NCI-H2029 treated with DMSO at 0.1 percent for 48 hours (cell line): ENCODE measurements at regions not wholly inside any gene's neighbourhood (a gene's known extent, or its start where the extent isn't known, plus 50 kb on each side); places are given as distances from the start of the nearest gene placed in this dataset.

Experiments
- DNase-seq: peaks from one replicate; lab custom pipeline; 2025; lab: John Stamatoyannopoulos, UW

- no peak for DNase-seq
Measured at GRCh38 chr15:77737238-77738037, 104.7 kb upstream of the LINGO1 start.

GRCh38 chr15:77734306-77734705 is 101.6 kb upstream of the LINGO1 start:
- DNase-seq: no peak

GRCh38 chr15:77733579-77734300 is 101.0 kb upstream of the LINGO1 start:
- no peak for DNase-seq

GRCh38 chr15:77732514-77733335 is 100.0 kb upstream of the LINGO1 start:
- DNase-seq: no peak

- no peak for DNase-seq
Measured at GRCh38 chr15:77731945-77732344, 99.2 kb upstream of the LINGO1 start.

- DNase-seq: no peak
Measured at GRCh38 chr15:77731067-77731466, 98.4 kb upstream of the LINGO1 start.

- no peak for DNase-seq
Measured at GRCh38 chr15:77727635-77728304, 95.1 kb upstream of the LINGO1 start.

- DNase-seq: no peak
Measured at GRCh38 chr15:77724715-77725114, 92.0 kb upstream of the LINGO1 start.

GRCh38 chr15:77723756-77724155 is 91.0 kb upstream of the LINGO1 start:
- no peak for DNase-seq

- no peak for DNase-seq
Measured at GRCh38 chr15:77722759-77723460, 90.2 kb upstream of the LINGO1 start.

GRCh38 chr15:77721963-77722362 is 89.3 kb upstream of the LINGO1 start:
- DNase-seq: no peak

GRCh38 chr15:77720655-77721054 is 87.9 kb upstream of the LINGO1 start:
- no peak for DNase-seq

GRCh38 chr15:77720173-77720572 is 87.5 kb upstream of the LINGO1 start:
- DNase-seq: no peak

- DNase-seq: no peak
Measured at GRCh38 chr15:77719450-77719849, 86.7 kb upstream of the LINGO1 start.

GRCh38 chr15:77717333-77717990 is 84.8 kb upstream of the LINGO1 start:
- DNase-seq: no peak

- DNase-seq: no peak
Measured at GRCh38 chr15:77716632-77717332, 84.1 kb upstream of the LINGO1 start.

GRCh38 chr15:77715860-77716259 is 83.1 kb upstream of the LINGO1 start:
- no peak for DNase-seq

GRCh38 chr15:77715051-77715450 is 82.3 kb upstream of the LINGO1 start:
- DNase-seq: no peak

GRCh38 chr15:77714555-77714954 is 81.8 kb upstream of the LINGO1 start:
- DNase-seq: no peak

- DNase-seq: no peak
Measured at GRCh38 chr15:77714023-77714422, 81.3 kb upstream of the LINGO1 start.
